PC-3 (cell line): ENCODE measurements at regions not wholly inside any gene's neighbourhood (a gene's known extent, or its start where the extent isn't known, plus 50 kb on each side); places are given as distances from the start of the nearest gene placed in this dataset.

Experiments used
- ATAC-seq: fragments of 200-7000 bp; cut with Tn5 transposase; 2 replicates; pipeline ENCODE4 v1.9.1; 2020; ENCODE audit warnings: mild to moderate bottlenecking, moderate library complexity
- BruUV-seq: library from RNA; stranded (reverse); fragments of 400-500 nt; replicated peaks from 2 replicates; lab custom pipeline; 2021; lab: Mats Ljungman, UMichigan
- CTCF ChIA-PET: fragments of 300-600 bp; sonication (Branson Sonifier 250); formaldehyde crosslinking; loops from one replicate; lab custom pipeline; 2022; ENCODE audit warnings: antibody characterized with exemption; lab: Charles Lee
- POLR2A ChIA-PET: fragments of 300-600 bp; sonication (Branson Sonifier 250); formaldehyde crosslinking; loops from one replicate; lab custom pipeline; 2022; ENCODE audit warnings: antibody characterized with exemption; ENCODE audit not compliant: unreplicated experiment; lab: Charles Lee
- DNase-seq: peaks from one replicate; pipeline ENCODE4 v3.0.0-alpha.2; 2015
- H2AFZ ChIP-seq: fragments of 300-600 bp; sonication (generic); 2 replicates; pipeline ENCODE4 v1.6.0; 2016; ENCODE audit warnings: antibody characterized with exemption, low read length
- H3F3A ChIP-seq: fragments of 300-600 bp; sonication (generic); one replicate; pipeline ENCODE4 v1.6.0; 2017; ENCODE audit warnings: antibody characterized with exemption, low read length, control low read depth, mild to moderate bottlenecking; ENCODE audit not compliant: unreplicated experiment
- H3K27ac ChIP-seq: fragments of 300-600 bp; sonication (generic); 2 replicates; pipeline ENCODE4 v1.5.1; 2016; ENCODE audit warnings: mild to moderate bottlenecking, low read length
- H3K27me3 ChIP-seq: fragments of 300-600 bp; sonication (generic); 2 replicates; pipeline ENCODE4 v1.6.1; 2016; ENCODE audit warnings: low read length, mixed read lengths
- H3K36me3 ChIP-seq: fragments of 300-600 bp; sonication (generic); 2 replicates; pipeline ENCODE4 v1.6.1; 2016; ENCODE audit warnings: low read depth, mixed run types, low read length, mixed read lengths
- H3K4me1 ChIP-seq: fragments of 300-600 bp; sonication (generic); 2 replicates; pipeline ENCODE4 v1.5.1; 2016; ENCODE audit warnings: low read length; ENCODE audit not compliant: insufficient read depth
- H3K4me2 ChIP-seq: fragments of 300-600 bp; sonication (generic); 2 replicates; pipeline ENCODE4 v1.6.0; 2016; ENCODE audit warnings: low read length
- H3K4me3 ChIP-seq: fragments of 300-600 bp; sonication (generic); 2 replicates; pipeline ENCODE4 v1.5.1; 2016; ENCODE audit warnings: mild to moderate bottlenecking, low read length, mixed read lengths
- H3K79me2 ChIP-seq: fragments of 300-600 bp; sonication (generic); 2 replicates; pipeline ENCODE4 v1.6.1; 2017; ENCODE audit warnings: low read length, mixed read lengths
- H3K9ac ChIP-seq: fragments of 300-600 bp; sonication (generic); 2 replicates; pipeline ENCODE4 v1.6.0; 2016; ENCODE audit warnings: mild to moderate bottlenecking, low read length
- H3K9me2 ChIP-seq: fragments of 300-600 bp; sonication (generic); replicated peaks from 2 replicates; pipeline ENCODE4 v1.6.1; 2016; ENCODE audit warnings: mixed run types, low read length, mixed read lengths
- H3K9me3 ChIP-seq: fragments of 300-600 bp; sonication (generic); 2 replicates; pipeline ENCODE4 v1.6.1; 2016; ENCODE audit warnings: low read length, mixed read lengths
- H4K20me1 ChIP-seq: fragments of 300-600 bp; sonication (generic); 2 replicates; pipeline ENCODE4 v1.6.1; 2016; ENCODE audit warnings: low read length, mixed read lengths
- EZH2 ChIP-seq: fragments of 300-600 bp; sonication (generic); IDR thresholded peaks from one replicate; pipeline ENCODE4 v1.6.1; 2017; ENCODE audit warnings: antibody characterized with exemption, mild to moderate bottlenecking, low read length; ENCODE audit not compliant: unreplicated experiment
- EZH2phosphoT487 ChIP-seq: fragments of 300-600 bp; sonication (generic); IDR thresholded peaks from 2 replicates; pipeline ENCODE4 v1.6.1; 2018; ENCODE audit warnings: mild to moderate bottlenecking, antibody characterized with exemption, low read length, borderline replicate concordance
- intact Hi-C: fragments of 100-400 bp; cut with micrococcal nuclease; formaldehyde crosslinking; loops from 2 replicates; pipeline ENCODE4 v1.9.0; 2023
- TF ChIP-seq, protein P1 (sequence below): fragments of 300-600 bp; sonication (generic); conservative IDR thresholded peaks from 2 replicates; pipeline ENCODE4 v1.5.1; 2017; ENCODE audit warnings: antibody characterized with exemption, low read depth, mild to moderate bottlenecking, low read length

DNA sequence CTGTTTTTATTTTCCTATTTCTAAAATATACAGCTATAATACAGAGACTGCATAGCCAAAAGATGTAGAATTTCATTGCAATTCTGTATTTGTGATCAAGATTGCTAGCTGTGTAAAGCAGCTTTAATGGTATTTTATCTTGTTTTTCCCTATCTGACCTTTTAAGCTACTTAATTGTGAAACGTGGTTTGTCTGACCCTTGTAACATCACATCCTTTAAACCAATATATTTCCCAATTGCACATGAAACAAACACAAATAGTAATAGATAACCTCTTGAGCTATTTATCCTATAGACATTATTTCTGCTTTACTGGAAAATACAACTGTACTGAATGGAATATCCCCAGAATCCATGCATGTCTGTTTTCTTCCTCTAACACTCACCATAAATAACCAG is 112.2 kb upstream of the PLPPR4 start:
- Histone ChIP-seq H3K27ac (no peak overlapping the region), H3K27me3 (no peaks in the 10 kb centered on the region), H3K4me2 (no peak overlapping the region), H3K9ac (no peak overlapping the region), H3K9me3 (no peaks in the 10 kb centered on the region), H3F3A (no peaks in the 10 kb centered on the region), H3K4me3 (no peak overlapping the region), H3K36me3 (no peaks in the 10 kb centered on the region), H3K9me2 (no peaks in the 10 kb centered on the region), H3K79me2 (no peaks in the 10 kb centered on the region), H3K4me1 (no peaks in the 10 kb centered on the region), H4K20me1 (no peaks in the 10 kb centered on the region), H2AFZ (no peak overlapping the region)
- intact Hi-C loops = no loop called here
- CTCF ChIA-PET = interaction anchor here (0.7 kb wide), 1 partner anchor 216 kb away, joined by 3 read pairs; no protein-coding TSS in a partner anchor
- BruUV-seq = no TSS peak
- POLR2A ChIA-PET = no interaction called here
- TF ChIP-seq EZH2phosphoT487 = no peak
- TF ChIP-seq, protein P1, sequence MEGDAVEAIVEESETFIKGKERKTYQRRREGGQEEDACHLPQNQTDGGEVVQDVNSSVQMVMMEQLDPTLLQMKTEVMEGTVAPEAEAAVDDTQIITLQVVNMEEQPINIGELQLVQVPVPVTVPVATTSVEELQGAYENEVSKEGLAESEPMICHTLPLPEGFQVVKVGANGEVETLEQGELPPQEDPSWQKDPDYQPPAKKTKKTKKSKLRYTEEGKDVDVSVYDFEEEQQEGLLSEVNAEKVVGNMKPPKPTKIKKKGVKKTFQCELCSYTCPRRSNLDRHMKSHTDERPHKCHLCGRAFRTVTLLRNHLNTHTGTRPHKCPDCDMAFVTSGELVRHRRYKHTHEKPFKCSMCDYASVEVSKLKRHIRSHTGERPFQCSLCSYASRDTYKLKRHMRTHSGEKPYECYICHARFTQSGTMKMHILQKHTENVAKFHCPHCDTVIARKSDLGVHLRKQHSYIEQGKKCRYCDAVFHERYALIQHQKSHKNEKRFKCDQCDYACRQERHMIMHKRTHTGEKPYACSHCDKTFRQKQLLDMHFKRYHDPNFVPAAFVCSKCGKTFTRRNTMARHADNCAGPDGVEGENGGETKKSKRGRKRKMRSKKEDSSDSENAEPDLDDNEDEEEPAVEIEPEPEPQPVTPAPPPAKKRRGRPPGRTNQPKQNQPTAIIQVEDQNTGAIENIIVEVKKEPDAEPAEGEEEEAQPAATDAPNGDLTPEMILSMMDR = no peak
- no peak for TF ChIP-seq EZH2
- ATAC-seq = no peak
- DNase-seq = no peak

DNA sequence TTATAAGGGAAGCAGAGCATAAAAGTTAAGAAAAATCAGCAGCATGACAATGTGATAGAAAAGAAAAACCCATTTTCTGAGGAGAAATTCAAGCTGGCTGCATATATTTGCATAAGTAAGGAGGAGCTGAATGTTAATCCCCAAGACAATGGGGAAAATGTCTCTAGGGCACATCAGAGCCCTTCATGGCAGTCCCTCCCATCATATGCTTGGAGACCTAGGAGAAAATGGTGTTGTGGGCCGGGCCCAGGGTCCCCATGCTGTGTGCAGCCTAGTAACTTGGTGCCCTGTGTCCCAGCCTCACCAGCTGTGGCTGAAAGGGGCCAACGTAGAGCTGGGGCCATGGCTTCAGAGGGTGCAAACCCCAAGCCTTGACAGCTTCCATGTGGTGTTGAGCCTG is 100.6 kb upstream of the PLPPR4 start:
- no peaks in the 10 kb centered on the region for H3K4me1 ChIP-seq
- ChIA-PET POLR2A (no interaction called here), CTCF (no interaction called here)
- H3K9me3 ChIP-seq = no peaks in the 10 kb centered on the region
- H4K20me1 ChIP-seq = no peaks in the 10 kb centered on the region
- no peaks in the 10 kb centered on the region for H3K27me3 ChIP-seq
- H2AFZ ChIP-seq = no peak overlapping the region
- TF ChIP-seq, protein P1 = no peak
- no peak for TF ChIP-seq EZH2phosphoT487
- TF ChIP-seq EZH2 = no peak
- H3K4me2 ChIP-seq = no peak overlapping the region
- ATAC-seq (no peak), DNase-seq (no peak)
- no peak overlapping the region for H3K9ac ChIP-seq
- no peak overlapping the region for H3K27ac ChIP-seq
- H3K79me2 ChIP-seq = no peaks in the 10 kb centered on the region
- no peaks in the 10 kb centered on the region for H3F3A ChIP-seq
- intact Hi-C loops = no loop called here
- BruUV-seq = no TSS peak
- no peaks in the 10 kb centered on the region for H3K36me3 ChIP-seq
- H3K4me3 ChIP-seq = no peak overlapping the region
- H3K9me2 ChIP-seq = no peaks in the 10 kb centered on the region

DNA sequence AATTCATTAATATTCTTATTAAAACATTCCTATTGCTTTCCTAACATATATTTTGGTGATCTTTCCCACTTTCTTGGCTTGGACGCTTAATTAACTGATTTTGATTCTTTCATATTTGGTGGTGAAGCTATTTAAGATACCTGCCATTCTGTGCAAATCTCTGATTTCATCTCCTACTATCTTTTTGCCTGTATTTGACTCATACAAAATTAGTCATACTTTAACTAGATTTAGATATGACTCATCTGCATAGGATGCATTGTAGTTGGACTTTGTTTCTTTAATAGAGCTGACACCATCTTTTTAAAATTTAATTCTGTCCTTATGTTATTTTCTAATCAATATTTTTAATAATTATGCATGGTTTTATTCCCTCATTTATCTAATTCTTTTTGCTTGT is 93.8 kb upstream of the PLPPR4 start:
- Histone ChIP-seq H3K9ac (no peak overlapping the region), H4K20me1 (no peaks in the 10 kb centered on the region), H3F3A (no peaks in the 10 kb centered on the region), H3K27ac (peak overlapping the region; percentile 35; the same call in 1 of the 2 replicates), H3K27me3 (no peaks in the 10 kb centered on the region), H3K4me1 (peaks cover 32% of the 10 kb centered on the region), H3K4me3 (no peak overlapping the region), H3K9me3 (no peaks in the 10 kb centered on the region), H3K79me2 (no peaks in the 10 kb centered on the region), H2AFZ (no peak overlapping the region), H3K36me3 (no peaks in the 10 kb centered on the region), H3K9me2 (no peaks in the 10 kb centered on the region), H3K4me2 (peak overlapping the region; percentile 57)
- no TSS peak for BruUV-seq
- intact Hi-C loops = loop anchor here (2.0 to 5.0 kb wide), 2 partner anchors 158 to 252 kb away; no protein-coding TSS in a partner anchor
- POLR2A ChIA-PET = interaction anchor here (0.7 kb wide), 1 partner anchor 265 kb away, joined by 3 read pairs; no protein-coding TSS in a partner anchor
- ATAC-seq (peak; percentile 90), DNase-seq (peak; percentile 84)
- CTCF ChIA-PET = no interaction called here
- TF ChIP-seq EZH2phosphoT487 = no peak
- TF ChIP-seq, protein P1 = no peak
- TF ChIP-seq EZH2 = no peak
